ENCODE measurements at regions not wholly inside any gene's neighbourhood (a gene's known extent, or its start where the extent isn't known, plus 50 kb on each side); places are given as distances from the start of the nearest gene placed in this dataset.

GRCh38 chr2:8513601-8514273, 168.1 kb upstream of the ID2 start:
- no peak for DNase-seq (ENCODE audit: low read depth)
- TF ChIP-seq CTCF (conservative IDR thresholded peaks at IDR 0.05; ENCODE audit: control insufficient read depth, insufficient read depth, low read depth, low read length): no peak
- H3K4me3 ChIP-seq (ENCODE audit: control insufficient read depth, low read depth, low read length): no peak overlapping the region

GRCh38 chr2:8514274-8514662, 167.6 kb upstream of the ID2 start:
- TF ChIP-seq CTCF (conservative IDR thresholded peaks at IDR 0.05; ENCODE audit: control insufficient read depth, insufficient read depth, low read depth, low read length): no peak
- DNase-seq (ENCODE audit: low read depth): no peak
- no peak overlapping the region for H3K4me3 ChIP-seq (ENCODE audit: control insufficient read depth, low read depth, low read length)

GRCh38 chr2:8514796-8515758, 166.8 kb upstream of the ID2 start:
- no peak for DNase-seq (ENCODE audit: low read depth)
- no peak overlapping the region for H3K4me3 ChIP-seq (ENCODE audit: control insufficient read depth, low read depth, low read length)

GRCh38 chr2:8515864-8516533, 165.9 kb upstream of the ID2 start:
- TF ChIP-seq CTCF (conservative IDR thresholded peaks at IDR 0.05; ENCODE audit: control insufficient read depth, insufficient read depth, low read depth, low read length): no peak
- H3K4me3 ChIP-seq (ENCODE audit: control insufficient read depth, low read depth, low read length): no peak overlapping the region
- DNase-seq (ENCODE audit: low read depth): no peak

More at GRCh38 chr2:8514796-8515758, 166.8 kb upstream of the ID2 start:
- TF ChIP-seq CTCF (conservative IDR thresholded peaks at IDR 0.05; ENCODE audit: control insufficient read depth, insufficient read depth, low read depth, low read length): no peak

GRCh38 chr2:8517850-8518498, 163.9 kb upstream of the ID2 start:
- no peak for TF ChIP-seq CTCF (conservative IDR thresholded peaks at IDR 0.05; ENCODE audit: control insufficient read depth, insufficient read depth, low read depth, low read length)
- H3K4me3 ChIP-seq (ENCODE audit: control insufficient read depth, low read depth, low read length): no peak overlapping the region
- DNase-seq (ENCODE audit: low read depth): no peak

- H3K4me3 ChIP-seq (ENCODE audit: control insufficient read depth, low read depth, low read length): no peak overlapping the region
- DNase-seq (ENCODE audit: low read depth): no peak
- no peak for TF ChIP-seq CTCF (conservative IDR thresholded peaks at IDR 0.05; ENCODE audit: control insufficient read depth, insufficient read depth, low read depth, low read length)
Observed at GRCh38 chr2:8518979-8519668, 162.7 kb upstream of the ID2 start.

Data from fibroblast of mammary gland (primary cell).